Stimulated activated CD4-positive, alpha-beta T cell treated with anti-CD3 and anti-CD28 coated beads, TNF-alpha, amount 100 ng/mL, for 48 hours (primary cell): ENCODE measurements at regions not wholly inside any gene's neighbourhood (a gene's known extent, or its start where the extent isn't known, plus 50 kb on each side); places are given as distances from the start of the nearest gene placed in this dataset.

ENCODE experiments used
- DNase-seq, 3 donors: peaks; one replicate each; pipeline ENCODE4 v3.0.0-alpha.2; 2020; ENCODE audit warnings: low read depth in 3 of 3

GRCh38 chr11:131191606-131192005, 178.8 kb upstream of the NTM start:
- no peak for DNase-seq

DNA sequence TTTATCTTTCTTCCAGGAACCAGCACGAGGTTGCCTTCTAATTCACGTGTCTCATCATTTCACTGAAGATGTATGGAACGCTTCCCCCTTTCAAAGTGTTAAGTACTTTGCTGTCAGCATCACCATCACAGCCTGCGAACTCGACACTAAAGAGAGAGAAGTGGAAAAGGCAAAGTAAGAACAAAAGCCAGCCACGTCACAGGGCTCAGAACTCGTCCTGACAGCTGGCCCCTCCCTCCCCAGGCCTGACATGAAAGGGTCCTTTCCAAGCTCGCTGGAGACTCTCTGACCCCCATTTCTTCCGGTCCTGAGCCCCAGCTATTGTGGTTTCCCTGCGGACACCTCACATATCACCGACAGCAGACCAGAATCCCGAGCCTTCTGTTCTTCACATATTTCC, 177.8 kb upstream of the NTM start:
- DNase-seq, result no peak

GRCh38 chr11:131193031-131193501, 177.3 kb upstream of the NTM start:
- DNase-seq, result no peak

DNA sequence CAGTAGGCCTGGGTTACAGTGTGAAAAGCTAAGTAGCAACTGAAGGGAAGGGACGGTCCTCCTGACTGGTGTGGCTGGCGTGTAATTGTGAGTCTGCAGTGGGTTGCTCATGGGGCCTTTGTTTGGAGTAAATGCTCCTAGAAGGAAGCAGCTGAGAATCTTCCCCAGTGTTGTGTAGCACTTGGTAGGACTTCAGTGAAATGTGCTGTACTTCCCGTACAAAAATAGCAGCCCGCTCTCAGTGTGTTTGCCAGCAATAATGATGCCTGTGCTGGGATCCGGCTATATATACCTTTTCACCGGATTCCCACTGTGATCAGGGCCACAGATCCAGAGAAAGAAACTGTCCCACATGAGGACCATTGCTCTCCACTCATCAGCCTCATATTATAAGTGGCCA, 175.7 kb upstream of the NTM start:
- DNase-seq, result no peak

DNA sequence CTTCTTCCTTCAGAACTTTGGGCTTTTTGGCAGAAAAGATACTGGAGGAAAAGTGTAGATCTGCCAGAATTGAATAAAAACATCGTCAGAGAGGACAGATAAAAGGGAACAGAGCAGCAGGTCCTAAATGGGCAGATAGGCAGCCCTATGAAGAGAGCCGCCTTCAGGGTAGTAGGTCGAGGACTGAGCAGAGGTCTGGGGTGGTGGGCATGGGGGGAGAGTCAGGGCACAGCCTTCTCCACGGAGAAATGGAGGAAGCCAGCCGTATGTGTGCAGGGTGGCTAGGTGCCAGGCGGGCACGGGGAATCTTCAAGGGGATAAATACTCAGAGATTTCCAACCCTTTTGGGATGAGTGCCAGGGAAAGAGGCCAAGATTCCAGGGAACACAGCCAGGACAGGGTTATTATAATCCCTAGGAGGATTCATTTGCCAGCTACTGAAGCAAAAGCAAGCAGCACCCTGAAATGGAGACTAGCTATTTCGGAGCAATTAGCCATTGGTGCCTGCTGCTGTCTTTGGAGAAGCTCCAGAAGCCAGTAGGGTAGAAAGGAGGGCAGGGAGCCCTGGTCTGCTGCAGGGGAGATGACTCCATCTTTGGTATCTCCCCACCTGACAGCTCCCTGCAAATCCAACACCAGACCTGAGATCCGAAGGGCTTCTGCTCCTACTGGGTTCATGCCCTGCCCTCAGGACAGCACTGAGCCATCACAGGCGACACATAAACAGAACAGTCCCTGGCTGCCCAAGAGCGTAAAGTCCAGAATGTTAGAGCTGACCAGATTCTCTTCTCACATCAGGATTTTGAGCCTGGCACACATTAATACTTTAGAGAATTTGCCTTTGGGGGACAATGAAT, 174.5 kb upstream of the NTM start:
- no peak for DNase-seq

- DNase-seq, result no peak
These were observed 172.0 kb upstream of the NTM start for GRCh38 chr11:131198161-131199014.

DNA sequence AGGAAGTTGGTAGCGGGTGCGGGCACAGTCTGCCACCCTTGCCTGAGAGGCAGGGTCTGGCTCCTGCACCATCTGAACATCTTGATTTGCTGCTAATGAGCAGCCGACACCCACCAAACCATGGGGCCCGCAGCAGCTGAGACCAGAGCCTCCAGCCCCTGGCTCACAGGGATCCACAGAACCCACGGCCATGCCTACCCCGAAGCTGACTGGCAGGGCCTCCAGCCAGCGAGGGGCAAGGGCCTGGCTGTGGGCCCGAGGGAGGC, 171.5 kb upstream of the NTM start:
- DNase-seq, result no peak

- DNase-seq, result no peak
These were observed 168.7 kb upstream of the NTM start for GRCh38 chr11:131201674-131202073.

- no peak for DNase-seq
These were observed 167.4 kb upstream of the NTM start for GRCh38 chr11:131203040-131203439.

- no peak for DNase-seq
These were observed 166.1 kb upstream of the NTM start for GRCh38 chr11:131204282-131204681.

DNA sequence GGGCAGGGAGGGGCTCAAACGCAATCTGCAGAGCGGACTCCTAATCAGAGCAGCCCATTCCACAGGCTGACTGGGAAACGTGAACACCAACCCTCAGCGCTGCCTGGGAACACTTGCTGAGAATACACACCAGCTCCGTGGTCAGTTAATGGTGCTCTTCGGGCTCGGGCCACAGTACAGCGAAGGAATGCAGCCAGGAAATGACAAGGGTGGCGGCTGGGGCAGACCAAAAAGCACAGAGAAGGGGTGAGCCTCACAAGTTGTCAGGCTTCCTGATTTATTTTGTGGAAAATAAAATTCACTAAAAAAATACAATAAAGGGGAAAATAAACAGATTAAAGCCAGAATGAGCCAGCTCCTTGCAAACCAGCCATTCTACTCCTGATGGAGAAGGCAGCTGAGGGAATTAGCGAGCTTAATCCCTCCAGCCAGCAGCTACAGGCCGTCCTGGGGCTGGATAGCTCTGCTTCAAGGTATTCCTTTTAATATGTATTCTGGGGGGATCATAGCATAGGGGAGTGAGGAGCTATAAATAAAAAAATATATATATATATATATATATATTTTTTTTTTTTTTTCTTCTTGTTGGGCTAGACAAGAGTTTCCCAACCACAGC, 165.5 kb upstream of the NTM start:
- no peak for DNase-seq

DNA sequence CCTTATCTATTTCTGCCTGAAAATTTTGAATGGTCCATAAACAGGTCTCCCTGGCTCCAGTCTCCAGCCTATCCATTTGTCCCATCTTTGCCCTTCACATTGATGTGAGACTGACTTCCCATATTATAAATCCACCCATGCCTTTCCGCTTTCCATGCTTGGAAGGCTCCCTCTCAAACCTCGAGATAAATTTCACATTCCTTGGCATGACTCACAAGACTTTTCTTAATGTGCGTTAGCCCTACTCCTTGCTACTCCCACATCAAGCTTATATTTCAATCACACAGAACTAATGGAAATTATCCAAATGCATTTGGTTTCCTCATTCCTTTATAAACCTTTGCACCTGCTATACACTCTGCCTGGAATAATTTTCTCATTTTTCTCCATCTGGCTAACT, 163.7 kb upstream of the NTM start:
- DNase-seq, result no peak

GRCh38 chr11:131207901-131208300, 162.5 kb upstream of the NTM start:
- no peak for DNase-seq

DNA sequence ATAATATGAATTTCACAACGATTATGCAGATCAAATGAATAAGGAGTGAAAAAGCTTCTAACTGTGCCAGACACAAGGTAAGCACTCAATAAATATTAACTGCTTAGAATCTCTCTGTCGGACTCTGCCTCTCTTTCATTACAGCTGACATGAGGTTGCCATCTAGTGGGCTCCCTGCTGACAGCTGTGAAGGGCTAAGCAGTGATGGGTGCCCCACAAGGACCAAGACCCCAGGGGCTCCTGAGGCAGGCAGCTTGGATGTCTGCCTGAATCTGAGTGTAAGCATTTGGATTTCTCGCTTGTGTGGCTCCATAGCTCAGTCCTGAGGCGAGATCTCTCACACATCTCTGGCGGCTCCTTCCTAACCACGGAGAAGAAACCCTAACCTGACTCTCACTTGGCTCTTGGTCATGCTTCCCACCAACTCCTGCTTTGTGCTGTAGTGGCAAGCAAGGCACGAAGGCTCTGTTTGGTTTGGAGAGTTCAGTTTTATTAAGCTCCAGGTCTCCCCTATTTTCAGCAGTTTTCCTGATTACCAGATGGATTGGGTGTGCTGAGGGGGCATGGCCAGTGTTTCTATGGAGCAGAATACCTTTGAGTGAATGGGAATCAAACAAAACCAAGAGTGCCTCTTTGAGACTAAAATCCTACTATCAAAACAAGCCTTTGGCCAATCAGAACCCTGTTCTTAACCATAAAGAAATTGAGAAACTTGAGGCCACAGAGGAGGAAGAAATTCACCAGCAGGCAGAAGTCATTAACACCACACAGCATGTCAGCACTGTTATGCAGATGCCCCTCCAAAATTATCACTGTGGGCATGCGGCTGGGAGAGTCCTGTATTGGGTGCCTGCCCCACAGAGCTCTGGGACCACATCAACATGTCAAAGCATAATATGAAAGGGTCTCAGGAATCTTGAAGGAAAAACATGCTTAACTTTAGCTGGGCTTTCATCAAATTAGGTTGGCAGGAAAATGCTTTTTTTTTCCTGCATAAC, 152.8 kb upstream of the NTM start:
- DNase-seq, result no peak

DNA sequence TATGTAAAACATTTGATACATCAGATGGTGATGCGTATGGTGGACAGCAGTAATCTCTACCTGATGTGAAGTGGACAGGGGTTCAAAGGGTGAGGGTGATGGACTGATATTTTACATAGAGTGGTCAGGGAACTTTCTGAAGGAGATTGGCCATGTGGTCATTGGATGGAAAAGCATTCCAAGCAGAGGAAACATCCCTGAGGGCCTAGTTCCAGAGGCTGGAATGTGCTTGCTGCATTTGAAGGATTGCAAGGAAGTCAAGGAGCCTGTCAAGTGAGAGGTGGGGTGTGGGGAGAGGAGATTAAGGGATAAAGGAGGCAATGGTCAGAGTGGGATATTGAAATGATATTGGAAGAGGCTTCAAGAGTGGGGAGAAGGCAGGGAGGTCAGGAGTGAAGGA, 151.9 kb upstream of the NTM start:
- no peak for DNase-seq

GRCh38 chr11:131219646-131220045, 150.8 kb upstream of the NTM start:
- DNase-seq, result no peak

DNA sequence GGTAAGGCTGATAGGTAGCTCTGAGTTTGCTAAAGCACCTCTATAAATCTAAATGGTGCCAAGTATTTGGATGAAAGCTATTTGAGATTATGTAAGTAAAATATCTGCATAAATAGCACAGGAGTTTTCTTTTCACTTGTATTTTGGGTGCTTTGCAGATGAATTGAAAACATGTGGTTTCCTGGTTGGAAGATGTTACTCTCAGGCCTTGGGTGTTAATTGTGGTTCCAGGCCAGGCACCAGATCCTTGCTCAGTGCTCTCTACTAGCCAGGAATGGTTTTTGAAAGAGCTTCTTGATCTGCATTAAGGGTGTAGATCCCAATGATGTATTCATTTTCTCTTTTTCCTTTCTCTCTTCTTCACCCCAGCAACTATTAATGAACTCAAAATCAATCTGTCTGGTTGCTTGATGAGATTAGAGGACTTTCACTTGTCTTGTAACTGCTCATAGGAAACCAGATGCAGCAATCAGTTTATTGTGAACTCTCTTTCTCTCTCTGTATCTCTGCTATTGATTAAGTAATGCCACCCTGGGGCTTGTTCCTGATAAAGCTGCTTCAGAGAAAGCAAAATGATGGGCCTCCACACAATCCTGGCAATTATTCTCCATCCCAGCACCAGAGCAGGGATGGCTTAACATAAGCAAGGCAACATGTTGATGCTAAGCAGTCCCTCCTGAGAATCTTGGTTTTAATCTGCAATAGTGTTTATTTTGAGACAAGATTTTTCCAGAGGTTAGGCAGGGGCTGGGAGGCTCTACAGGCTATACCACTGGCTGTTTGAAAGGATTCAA, 147.0 kb upstream of the NTM start:
- no peak for DNase-seq

- no peak for DNase-seq
These were observed 142.0 kb upstream of the NTM start for GRCh38 chr11:131228378-131228777.

DNA sequence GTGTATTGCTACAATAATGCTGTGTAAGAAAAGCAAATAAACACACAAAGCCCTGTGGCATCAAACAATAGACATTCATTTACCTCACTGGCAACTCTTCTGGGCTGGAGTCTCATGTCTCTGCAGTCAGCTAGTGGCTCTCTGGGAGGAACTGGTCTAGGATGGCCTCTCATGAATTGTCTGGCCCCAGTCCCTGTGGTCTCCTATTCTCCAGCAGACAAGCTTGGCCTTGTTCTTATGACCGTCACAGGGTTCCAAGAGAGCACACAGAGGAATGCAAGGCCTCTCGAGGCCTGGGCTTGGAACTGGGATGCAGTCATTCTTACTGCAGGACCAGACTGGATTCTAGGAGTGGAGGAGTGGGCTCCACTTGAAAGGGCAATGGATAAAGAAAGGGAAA, 141.2 kb upstream of the NTM start:
- DNase-seq, result no peak

- no peak for DNase-seq
These were observed 139.0 kb upstream of the NTM start for GRCh38 chr11:131231317-131231940.
